ENCODE measurements at regions not wholly inside any gene's neighbourhood (a gene's known extent, or its start where the extent isn't known, plus 50 kb on each side); places are given as distances from the start of the nearest gene placed in this dataset.

DNA sequence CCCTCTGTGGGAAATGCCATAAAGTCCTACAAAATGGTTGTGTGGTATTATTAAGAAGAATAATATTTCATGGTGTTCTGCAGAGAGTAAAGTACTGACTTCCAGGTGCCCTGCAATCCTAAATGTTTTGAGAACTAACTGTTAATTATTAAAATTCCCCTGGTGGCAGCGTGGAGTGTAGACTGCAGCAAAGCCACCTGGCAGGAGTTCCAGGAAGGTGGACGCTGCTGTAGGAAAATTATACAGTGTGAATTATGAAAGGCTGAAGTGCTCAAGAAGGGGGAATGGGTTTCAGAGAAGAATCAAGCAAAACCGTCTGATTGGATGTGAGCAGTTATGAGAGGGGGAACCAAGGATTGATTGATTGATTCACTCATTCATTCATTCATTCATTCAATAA is 572.4 kb upstream of the PPP2R3A start:
- DNase-seq (no peak), ATAC-seq (no peak)
- Histone ChIP-seq H3K36me3 (ENCODE audit: low read depth) (no peaks in the 10 kb centered on the region), H3K9me3 (peaks cover 8% of the 10 kb centered on the region), H3K4me3 (no peak overlapping the region), H3K4me1 (ENCODE audit: low read depth) (no peaks in the 10 kb centered on the region)
- TF ChIP-seq, protein P1, sequence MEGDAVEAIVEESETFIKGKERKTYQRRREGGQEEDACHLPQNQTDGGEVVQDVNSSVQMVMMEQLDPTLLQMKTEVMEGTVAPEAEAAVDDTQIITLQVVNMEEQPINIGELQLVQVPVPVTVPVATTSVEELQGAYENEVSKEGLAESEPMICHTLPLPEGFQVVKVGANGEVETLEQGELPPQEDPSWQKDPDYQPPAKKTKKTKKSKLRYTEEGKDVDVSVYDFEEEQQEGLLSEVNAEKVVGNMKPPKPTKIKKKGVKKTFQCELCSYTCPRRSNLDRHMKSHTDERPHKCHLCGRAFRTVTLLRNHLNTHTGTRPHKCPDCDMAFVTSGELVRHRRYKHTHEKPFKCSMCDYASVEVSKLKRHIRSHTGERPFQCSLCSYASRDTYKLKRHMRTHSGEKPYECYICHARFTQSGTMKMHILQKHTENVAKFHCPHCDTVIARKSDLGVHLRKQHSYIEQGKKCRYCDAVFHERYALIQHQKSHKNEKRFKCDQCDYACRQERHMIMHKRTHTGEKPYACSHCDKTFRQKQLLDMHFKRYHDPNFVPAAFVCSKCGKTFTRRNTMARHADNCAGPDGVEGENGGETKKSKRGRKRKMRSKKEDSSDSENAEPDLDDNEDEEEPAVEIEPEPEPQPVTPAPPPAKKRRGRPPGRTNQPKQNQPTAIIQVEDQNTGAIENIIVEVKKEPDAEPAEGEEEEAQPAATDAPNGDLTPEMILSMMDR (IDR thresholded peaks at IDR 0.05), result no peak
- intact Hi-C loops (cut with DNase I, micrococcal nuclease), result no loop called here

DNA sequence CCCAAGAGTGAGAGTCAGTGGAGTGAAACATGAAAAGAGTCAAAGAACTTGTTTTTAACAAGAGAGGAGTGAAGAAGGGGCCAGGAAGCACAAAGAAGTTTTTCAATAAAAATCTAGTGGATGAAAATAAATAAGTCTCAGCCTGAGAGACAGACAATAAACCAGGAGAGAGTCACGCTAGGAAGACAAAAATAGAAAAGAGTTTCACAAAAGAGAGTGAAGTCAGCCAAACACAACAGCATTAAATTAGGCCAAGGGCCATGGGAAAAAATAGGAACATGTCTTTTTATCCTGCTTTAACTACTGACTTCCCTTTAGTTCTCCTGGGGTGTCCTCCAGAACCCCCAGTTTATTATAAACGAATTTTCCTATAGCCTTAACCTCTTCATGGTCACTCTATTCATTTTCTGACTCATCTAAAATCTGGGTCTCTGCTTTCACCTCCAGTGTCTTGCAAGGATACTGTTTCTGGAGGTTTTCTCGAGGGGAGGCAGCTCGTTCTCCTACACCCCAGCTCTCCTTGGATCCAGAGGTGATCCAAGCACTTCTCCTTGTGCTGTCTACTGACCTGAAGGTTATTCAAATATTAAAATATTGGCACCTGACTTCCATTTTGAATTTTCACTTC is 571.5 kb upstream of the PPP2R3A start:
- TF ChIP-seq, protein P1 (IDR thresholded peaks at IDR 0.05), result no peak
- Histone ChIP-seq H3K4me1 (ENCODE audit: low read depth) (no peaks in the 10 kb centered on the region), H3K36me3 (ENCODE audit: low read depth) (no peaks in the 10 kb centered on the region), H3K4me3 (no peak overlapping the region), H3K9me3 (peaks cover 8% of the 10 kb centered on the region)
- DNase-seq, result no peak
- intact Hi-C loops (cut with DNase I, micrococcal nuclease), result no loop called here
- ATAC-seq, result no peak

DNA sequence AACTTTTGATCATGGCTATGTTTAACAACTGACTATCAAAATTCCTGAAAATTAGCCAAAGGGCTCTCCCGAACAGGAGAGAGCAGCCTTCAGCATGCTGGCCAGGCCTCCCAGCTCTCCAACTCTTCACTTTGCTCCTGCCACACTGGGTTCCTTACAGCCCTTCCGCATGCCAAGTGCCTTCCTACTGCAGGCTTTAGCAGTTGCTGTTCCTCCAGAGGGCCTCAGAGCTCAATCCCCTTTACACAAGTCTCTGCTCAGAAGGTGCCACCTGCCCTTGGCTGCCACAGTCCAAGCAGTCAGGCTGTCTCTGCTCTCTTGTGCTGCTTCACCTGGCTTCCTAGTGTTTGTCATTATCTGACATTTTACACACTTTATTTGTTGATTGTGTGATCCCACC is 553.1 kb upstream of the PPP2R3A start:
- no peaks in the 10 kb centered on the region for H3K4me1 ChIP-seq (ENCODE audit: low read depth)
- DNase-seq (no peak), ATAC-seq (no peak)
- TF ChIP-seq, protein P1 (IDR thresholded peaks at IDR 0.05), result no peak
- no peaks in the 10 kb centered on the region for H3K9me3 ChIP-seq
- intact Hi-C loops (cut with DNase I, micrococcal nuclease), result no loop called here
- no peaks in the 10 kb centered on the region for H3K36me3 ChIP-seq (ENCODE audit: low read depth)
- no peak overlapping the region for H3K4me3 ChIP-seq

DNA sequence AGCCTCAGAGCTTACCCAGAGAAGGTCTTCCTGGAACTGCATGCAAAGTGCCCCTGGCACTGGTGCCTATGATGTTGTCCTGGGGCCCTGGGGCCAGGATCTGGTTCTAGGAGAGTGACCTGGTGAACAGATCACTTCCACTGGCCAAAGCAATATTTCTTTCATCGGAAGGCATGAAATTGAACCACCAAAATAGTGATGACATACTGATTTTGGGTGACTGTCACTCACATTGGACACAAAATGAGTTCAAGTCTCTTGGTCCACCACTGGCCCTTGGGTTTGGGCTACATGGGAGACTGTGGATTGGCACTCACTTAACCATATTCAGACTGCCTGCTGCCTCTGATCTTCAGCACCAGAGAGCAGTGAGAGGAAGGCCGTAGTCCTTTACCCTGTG is 549.3 kb upstream of the PPP2R3A start:
- TF ChIP-seq, protein P1 (IDR thresholded peaks at IDR 0.05), result no peak
- no peak for ATAC-seq
- H3K4me1 ChIP-seq (ENCODE audit: low read depth), result no peaks in the 10 kb centered on the region

DNA sequence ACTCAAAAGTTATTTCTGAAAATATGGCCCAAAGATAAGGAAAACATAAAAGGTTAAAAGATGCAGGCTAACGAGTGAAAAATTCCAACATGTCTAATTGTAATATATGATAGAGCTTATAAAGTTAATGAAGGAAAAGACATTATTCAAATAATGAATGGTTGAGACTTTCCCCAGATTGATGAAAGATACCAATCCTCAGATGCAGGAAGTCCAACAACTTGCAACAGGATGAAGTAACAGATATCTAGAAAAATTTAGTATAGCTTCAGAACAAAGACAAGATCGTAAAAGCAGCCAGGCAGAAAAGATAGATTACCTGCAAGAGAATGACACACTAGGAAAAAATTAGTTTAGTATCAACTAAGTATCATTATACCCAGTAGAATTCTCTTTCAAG is 546.4 kb upstream of the PPP2R3A start:
- TF ChIP-seq, protein P1 (IDR thresholded peaks at IDR 0.05), result no peak
- Histone ChIP-seq H3K9me3 (no peaks in the 10 kb centered on the region), H3K36me3 (ENCODE audit: low read depth) (no peaks in the 10 kb centered on the region), H3K4me3 (no peak overlapping the region), H3K4me1 (ENCODE audit: low read depth) (no peaks in the 10 kb centered on the region)
- DNase-seq (no peak), ATAC-seq (no peak)
- intact Hi-C loops (cut with DNase I, micrococcal nuclease), result no loop called here

More for the DNA sequence above, 549.3 kb upstream of the PPP2R3A start:
- H3K36me3 ChIP-seq (ENCODE audit: low read depth), result no peaks in the 10 kb centered on the region
- DNase-seq, result no peak
- H3K9me3 ChIP-seq, result no peaks in the 10 kb centered on the region
- intact Hi-C loops (cut with DNase I, micrococcal nuclease), result no loop called here
- no peak overlapping the region for H3K4me3 ChIP-seq

GRCh38 chr3:135426508-135426907 is 539.0 kb upstream of the PPP2R3A start:
- H3K9me3 ChIP-seq, result no peaks in the 10 kb centered on the region
- H3K4me3 ChIP-seq, result no peak overlapping the region
- intact Hi-C loops (cut with DNase I, micrococcal nuclease), result no loop called here
- no peaks in the 10 kb centered on the region for H3K4me1 ChIP-seq (ENCODE audit: low read depth)
- TF ChIP-seq, protein P1 (IDR thresholded peaks at IDR 0.05), result no peak
- DNase-seq, result no peak
- no peaks in the 10 kb centered on the region for H3K36me3 ChIP-seq (ENCODE audit: low read depth)
- ATAC-seq, result no peak

All from mucosa of descending colon (tissue), 3 donors.